ENCODE measurements at regions not wholly inside any gene's neighbourhood (a gene's known extent, or its start where the extent isn't known, plus 50 kb on each side); places are given as distances from the start of the nearest gene placed in this dataset.

DNA sequence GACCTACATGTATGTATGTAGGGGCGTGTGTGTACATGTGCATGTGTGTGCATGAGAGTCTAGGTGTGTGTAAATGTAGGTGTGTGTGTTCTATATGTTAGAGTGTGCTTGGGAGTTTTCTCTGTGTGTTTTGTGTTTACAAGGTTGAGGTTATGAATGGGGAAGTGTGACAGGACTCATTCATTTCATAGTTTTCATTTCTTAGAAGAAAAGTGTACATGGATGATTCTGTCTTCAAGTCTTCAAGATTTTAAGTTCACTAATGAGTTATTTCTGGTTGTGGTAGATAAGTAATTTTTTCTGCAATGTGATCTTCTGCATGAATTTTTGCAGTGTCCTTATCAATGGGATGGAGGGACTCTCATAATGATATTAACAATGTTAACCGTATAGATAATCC lies 118.2 kb upstream of the SLC10A2 start:
- Histone ChIP-seq H3K79me1 (ENCODE audit: low read depth, low read length) (no peaks in the 10 kb centered on the region), H4K8ac (ENCODE audit: extremely low read depth, insufficient read depth, low read length) (no peak overlapping the region), H3K4me3 (ENCODE audit: extremely low read depth in 1 of 4, insufficient read depth in 2 of 4, low read depth in 3 of 4, low read length in 4 of 4) (no peak overlapping the region), H2BK20ac (ENCODE audit: low read length) (no peak overlapping the region), H3K79me2 (ENCODE audit: control insufficient read depth in 1 of 2, insufficient read depth in 2 of 2, low read length in 2 of 2) (no peaks in the 10 kb centered on the region), H2AK5ac (ENCODE audit: low read depth, low read length) (no peak overlapping the region), H4K20me1 (replicated peaks in 1 of 2; ENCODE audit: control insufficient read depth in 1 of 2, insufficient read depth in 2 of 2, low read length in 2 of 2) (no peaks in the 10 kb centered on the region), H3K27ac (ENCODE audit: low read depth, low read length) (no peak overlapping the region), H3K4me1 (replicated peaks in 1 of 4; ENCODE audit: control insufficient read depth in 3 of 4, insufficient read depth in 4 of 4, low read length in 3 of 4) (no peaks in the 10 kb centered on the region; a peak in 1 of 7 replicates), H3K9ac (replicated peaks in 1 of 4; ENCODE audit: extremely low read depth in 1 of 4, low read depth in 3 of 4, low read length in 3 of 4) (no peak overlapping the region), H2BK5ac (ENCODE audit: low read depth, low read length) (no peak overlapping the region), H3K18ac (ENCODE audit: extremely low read depth, low read length) (no peak overlapping the region), H4K91ac (replicated peaks; ENCODE audit: insufficient read length, low read length) (no peak overlapping the region), H4K5ac (ENCODE audit: insufficient read length, low read depth, low read length) (no peak overlapping the region), H3K4me2 (ENCODE audit: insufficient read depth in 1 of 2, low read depth in 2 of 2, low read length in 2 of 2) (no peak overlapping the region), H3K9me3 (ENCODE audit: insufficient read depth in 2 of 2, low read depth in 1 of 2, low read length in 1 of 2) (no peaks in the 10 kb centered on the region), H3K56ac (replicated peaks; ENCODE audit: insufficient read length, low read depth, low read length) (no peak overlapping the region), H3K27me3 (replicated peaks in 1 of 4; ENCODE audit: control insufficient read depth in 3 of 4, extremely low read depth in 1 of 4, insufficient read depth in 3 of 4, low read length in 3 of 4) (no peaks in the 10 kb centered on the region), H3K23me2 (ENCODE audit: low read depth, low read length) (no peaks in the 10 kb centered on the region), H3K4ac (replicated peaks; ENCODE audit: insufficient read length, low read depth, low read length) (no peak overlapping the region), H3K36me3 (ENCODE audit: control insufficient read depth in 2 of 4, insufficient read depth in 4 of 4, low read length in 3 of 4) (no peaks in the 10 kb centered on the region), H2AFZ (ENCODE audit: low read length) (no peak overlapping the region), H2BK12ac (ENCODE audit: low read depth, low read length) (no peak overlapping the region), H3K23ac (ENCODE audit: insufficient read length) (no peak overlapping the region), H3K14ac (ENCODE audit: insufficient read length) (no peak overlapping the region), H2BK15ac (ENCODE audit: low read length) (no peak overlapping the region), H2BK120ac (replicated peaks; ENCODE audit: low read depth, low read length) (no peak overlapping the region)
- CTCF ChIA-PET (ENCODE audit: partially characterized antibody): no interaction called here
- FAIRE-seq: no peak
- POLR2A ChIA-PET (ENCODE audit: partially characterized antibody): no interaction called here
- DNase-seq (ENCODE audit: low read depth in 1 of 2, low spot score in 2 of 2): no peak
- WGBS, 2 experiments (ENCODE audit: extremely low coverage in 1 of 2, insufficient coverage in 1 of 2, insufficient read length in 1 of 2, insufficient replicate concordance in 2 of 2, low coverage in 1 of 2, low lambda C conversion rate in 2 of 2, missing lambda C conversion rate in 1 of 2): 90% methylated on average over 2 of the region's 2 CpGs; no CpG with 5 or more reads in 1 of the 2 experiments
- TF ChIP-seq YY1 (IDR thresholded peaks at IDR 0.05; ENCODE audit: low read depth, low read length): no peak
- TF ChIP-seq BRCA1 (IDR thresholded peaks at IDR 0.05; ENCODE audit: low read depth, low read length): no peak
- no peak for TF ChIP-seq TAF7 (optimal IDR thresholded peaks at IDR 0.05; ENCODE audit: borderline replicate concordance, low read depth, low read length)
- TF ChIP-seq JUN (IDR thresholded peaks at IDR 0.05; ENCODE audit: low read depth, low read length): no peak
- no peak for TF ChIP-seq TAF1 (IDR thresholded peaks at IDR 0.05; ENCODE audit: low read depth, low read length)
- TF ChIP-seq ASH2L (IDR thresholded peaks at IDR 0.05; ENCODE audit: low read length): no peak
- no peak for TF ChIP-seq TEAD4 (IDR thresholded peaks at IDR 0.05; ENCODE audit: low read depth, low read length)
- TF ChIP-seq TBP (IDR thresholded peaks at IDR 0.05; ENCODE audit: low read depth, low read length): no peak
- TF ChIP-seq PHF8 (conservative IDR thresholded peaks at IDR 0.05; ENCODE audit: low read depth, low read length): no peak
- TF ChIP-seq HDAC6 (IDR thresholded peaks at IDR 0.05; ENCODE audit: low read depth, low read length): no peak
- TF ChIP-seq EGR1 (IDR thresholded peaks at IDR 0.05; ENCODE audit: borderline replicate concordance, low read depth, low read length): no peak
- TF ChIP-seq POLR2A (IDR thresholded peaks at IDR 0.05; ENCODE audit: control extremely low read depth in 1 of 2, low read depth in 2 of 2, low read length in 2 of 2): no peak
- no peak for TF ChIP-seq MAFK (IDR thresholded peaks at IDR 0.05; ENCODE audit: low read depth, low read length)
- no peak for TF ChIP-seq HDAC2 (IDR thresholded peaks at IDR 0.05; ENCODE audit: borderline replicate concordance in 1 of 2, low read depth in 2 of 2, low read length in 2 of 2)
- TF ChIP-seq, protein P1, sequence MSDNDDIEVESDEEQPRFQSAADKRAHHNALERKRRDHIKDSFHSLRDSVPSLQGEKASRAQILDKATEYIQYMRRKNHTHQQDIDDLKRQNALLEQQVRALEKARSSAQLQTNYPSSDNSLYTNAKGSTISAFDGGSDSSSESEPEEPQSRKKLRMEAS (IDR thresholded peaks at IDR 0.05): no peak
- TF ChIP-seq FOSL1 (IDR thresholded peaks at IDR 0.05; ENCODE audit: insufficient read depth, low read depth, low read length): no peak
